ENCODE measurements at regions not wholly inside any gene's neighbourhood (a gene's known extent, or its start where the extent isn't known, plus 50 kb on each side); places are given as distances from the start of the nearest gene placed in this dataset.

GRCh38 chr11:46203746-46204145 is 73.7 kb upstream of the CREB3L1 start:
- H3K9me3 Mint-ChIP-seq: peaks cover 0 to 2% (median 0%) of the 10 kb centered on the region in 7 donors
- H3K27ac ChIP-seq (ENCODE audit: low read depth in 1 of 2, low read length in 2 of 2): no peak overlapping the region
- no peaks in the 10 kb centered on the region for H3K79me2 ChIP-seq (ENCODE audit: insufficient read depth, low read length)
- H2AFZ ChIP-seq (ENCODE audit: insufficient read depth, low read depth, low read length, poor library complexity, severe bottlenecking): no peak overlapping the region
- no peaks in the 10 kb centered on the region for H4K20me1 ChIP-seq (ENCODE audit: insufficient read depth, low read length)
- TF ChIP-seq, protein P1, sequence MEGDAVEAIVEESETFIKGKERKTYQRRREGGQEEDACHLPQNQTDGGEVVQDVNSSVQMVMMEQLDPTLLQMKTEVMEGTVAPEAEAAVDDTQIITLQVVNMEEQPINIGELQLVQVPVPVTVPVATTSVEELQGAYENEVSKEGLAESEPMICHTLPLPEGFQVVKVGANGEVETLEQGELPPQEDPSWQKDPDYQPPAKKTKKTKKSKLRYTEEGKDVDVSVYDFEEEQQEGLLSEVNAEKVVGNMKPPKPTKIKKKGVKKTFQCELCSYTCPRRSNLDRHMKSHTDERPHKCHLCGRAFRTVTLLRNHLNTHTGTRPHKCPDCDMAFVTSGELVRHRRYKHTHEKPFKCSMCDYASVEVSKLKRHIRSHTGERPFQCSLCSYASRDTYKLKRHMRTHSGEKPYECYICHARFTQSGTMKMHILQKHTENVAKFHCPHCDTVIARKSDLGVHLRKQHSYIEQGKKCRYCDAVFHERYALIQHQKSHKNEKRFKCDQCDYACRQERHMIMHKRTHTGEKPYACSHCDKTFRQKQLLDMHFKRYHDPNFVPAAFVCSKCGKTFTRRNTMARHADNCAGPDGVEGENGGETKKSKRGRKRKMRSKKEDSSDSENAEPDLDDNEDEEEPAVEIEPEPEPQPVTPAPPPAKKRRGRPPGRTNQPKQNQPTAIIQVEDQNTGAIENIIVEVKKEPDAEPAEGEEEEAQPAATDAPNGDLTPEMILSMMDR (IDR thresholded peaks at IDR 0.05): no peak
- no peak for DNase-seq
- H3K4me2 ChIP-seq (replicated peaks; ENCODE audit: extremely low read depth, low read length, poor library complexity, severe bottlenecking): no peak overlapping the region
- no peaks in the 10 kb centered on the region for H3K36me3 ChIP-seq (replicated peaks in 1 of 2; ENCODE audit: control insufficient read depth in 1 of 2, insufficient read depth in 2 of 2, low read length in 2 of 2)
- no peak overlapping the region for H3K4me3 Mint-ChIP-seq
- no peaks in the 10 kb centered on the region for H3K36me3 Mint-ChIP-seq
- WGBS (ENCODE audit: insufficient coverage): 80% methylated on average over 7 of the region's 7 CpGs
- intact Hi-C loops (cut with micrococcal nuclease): no loop called here
- H3K4me1 ChIP-seq (ENCODE audit: control insufficient read depth in 1 of 2, insufficient read depth in 2 of 2, low read length in 2 of 2): no peaks in the 10 kb centered on the region
- H3K27me3 Mint-ChIP-seq (ENCODE audit: low read depth in 3 of 3): peaks cover 3 to 23% (median 6%) of the 10 kb centered on the region in 3 donors
- H3K4me3 ChIP-seq (replicated peaks in 1 of 3; ENCODE audit: low read depth in 2 of 3, low read length in 3 of 3): no peak overlapping the region
- H3K27me3 ChIP-seq (ENCODE audit: control insufficient read depth in 2 of 2, insufficient read depth in 2 of 2, low read length in 2 of 2): no peaks in the 10 kb centered on the region
- H3K9ac ChIP-seq (ENCODE audit: insufficient read depth, low read length, poor library complexity, severe bottlenecking): no peak overlapping the region
- H3K4me1 Mint-ChIP-seq: peaks cover 2% of the 10 kb centered on the region
- H3K9me3 ChIP-seq (replicated peaks in 1 of 2; ENCODE audit: control insufficient read depth in 1 of 2, insufficient read depth in 1 of 2, low read length in 2 of 2): no peaks in the 10 kb centered on the region
- no peak overlapping the region for H3K27ac Mint-ChIP-seq

DNA sequence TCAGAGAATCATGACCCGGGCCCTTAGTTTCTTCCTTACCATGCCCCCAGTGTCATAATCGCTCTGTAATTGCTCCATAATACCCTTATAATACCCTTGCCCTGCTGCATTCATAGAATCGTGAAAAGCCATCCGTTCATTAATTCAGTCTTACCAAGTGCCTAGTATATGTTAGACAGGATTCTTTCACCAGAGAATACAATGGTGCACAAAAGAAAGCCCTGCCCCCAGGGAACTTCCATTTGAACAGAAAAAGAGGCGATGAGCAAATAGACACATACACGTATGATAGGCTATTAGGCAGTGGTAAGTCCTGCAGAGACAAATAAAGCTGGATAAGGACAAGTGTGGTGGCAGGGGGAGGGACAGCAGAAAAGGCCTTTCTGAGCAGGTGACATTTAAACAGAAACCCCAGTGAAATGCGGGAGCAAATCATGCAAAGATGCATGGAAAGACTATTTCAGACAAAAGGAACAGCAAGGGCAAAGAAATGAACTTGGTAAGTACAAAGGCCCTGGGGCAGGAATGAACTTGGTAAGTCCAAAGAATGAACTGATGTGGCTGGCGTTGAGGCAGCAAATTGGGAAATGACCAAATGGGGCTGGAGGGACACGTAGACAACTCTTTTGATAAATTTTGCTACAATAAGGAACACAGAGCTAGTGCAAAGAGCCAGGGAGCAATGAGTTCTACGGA is 74.6 kb upstream of the CREB3L1 start:
- H3K4me3 ChIP-seq (replicated peaks in 1 of 3; ENCODE audit: low read depth in 2 of 3, low read length in 3 of 3): no peak overlapping the region
- H4K20me1 ChIP-seq (ENCODE audit: insufficient read depth, low read length): no peaks in the 10 kb centered on the region
- no peak overlapping the region for H3K9ac ChIP-seq (ENCODE audit: insufficient read depth, low read length, poor library complexity, severe bottlenecking)
- H3K27ac ChIP-seq (ENCODE audit: low read depth in 1 of 2, low read length in 2 of 2): no peak overlapping the region
- H3K36me3 Mint-ChIP-seq: no peaks in the 10 kb centered on the region
- H3K4me3 Mint-ChIP-seq: no peak overlapping the region
- no peaks in the 10 kb centered on the region for H3K79me2 ChIP-seq (ENCODE audit: insufficient read depth, low read length)
- no peaks in the 10 kb centered on the region for H3K4me1 ChIP-seq (ENCODE audit: control insufficient read depth in 1 of 2, insufficient read depth in 2 of 2, low read length in 2 of 2)
- peaks cover 4 to 23% (median 6%) of the 10 kb centered on the region in 3 donors for H3K27me3 Mint-ChIP-seq (ENCODE audit: low read depth in 3 of 3)
- H3K36me3 ChIP-seq (replicated peaks in 1 of 2; ENCODE audit: control insufficient read depth in 1 of 2, insufficient read depth in 2 of 2, low read length in 2 of 2): no peaks in the 10 kb centered on the region
- no peak overlapping the region for H2AFZ ChIP-seq (ENCODE audit: insufficient read depth, low read depth, low read length, poor library complexity, severe bottlenecking)
- peaks cover 2% of the 10 kb centered on the region for H3K4me1 Mint-ChIP-seq
- H3K27ac Mint-ChIP-seq: no peak overlapping the region
- 93% methylated on average over 6 of the region's 10 CpGs for WGBS (ENCODE audit: insufficient coverage)
- TF ChIP-seq, protein P1 (IDR thresholded peaks at IDR 0.05): no peak
- peaks cover 0 to 2% (median 0%) of the 10 kb centered on the region in 7 donors for H3K9me3 Mint-ChIP-seq
- intact Hi-C loops (cut with micrococcal nuclease): no loop called here
- no peaks in the 10 kb centered on the region for H3K9me3 ChIP-seq (replicated peaks in 1 of 2; ENCODE audit: control insufficient read depth in 1 of 2, insufficient read depth in 1 of 2, low read length in 2 of 2)
- no peak overlapping the region for H3K4me2 ChIP-seq (replicated peaks; ENCODE audit: extremely low read depth, low read length, poor library complexity, severe bottlenecking)
- H3K27me3 ChIP-seq (ENCODE audit: control insufficient read depth in 2 of 2, insufficient read depth in 2 of 2, low read length in 2 of 2): no peaks in the 10 kb centered on the region
- no peak for DNase-seq
